ENCODE measurements at regions not wholly inside any gene's neighbourhood (a gene's known extent, or its start where the extent isn't known, plus 50 kb on each side); places are given as distances from the start of the nearest gene placed in this dataset.

DNA sequence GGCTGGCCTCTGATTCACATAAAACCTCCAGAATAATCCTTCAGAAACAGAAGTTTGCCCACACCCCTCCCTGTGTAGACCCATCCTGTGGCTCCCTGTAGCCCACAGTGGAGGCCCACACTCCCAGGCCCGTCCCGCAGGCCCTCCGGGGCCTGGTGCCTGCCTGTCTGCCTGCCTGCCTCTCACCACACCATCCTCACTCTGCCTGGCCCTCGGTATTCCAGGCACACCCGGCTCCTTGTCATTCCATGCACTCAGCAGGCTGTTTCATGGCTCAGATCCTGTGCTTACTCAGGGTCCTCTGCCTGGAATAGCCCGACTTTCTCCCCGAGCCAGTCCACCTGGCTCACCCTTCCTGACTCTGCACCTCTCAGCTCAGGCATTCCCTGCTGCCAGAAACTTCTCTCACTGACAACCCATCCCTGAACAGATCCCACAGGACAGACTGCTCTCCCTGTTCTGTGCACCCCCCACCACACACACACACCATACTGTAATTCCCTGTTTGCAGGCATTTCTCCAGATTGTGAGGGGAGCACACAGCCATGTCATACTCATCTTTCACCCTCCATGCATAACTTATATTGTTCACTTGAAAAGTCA, 498.0 kb upstream of the ZMIZ1 start:
- TF ChIP-seq, protein P1, sequence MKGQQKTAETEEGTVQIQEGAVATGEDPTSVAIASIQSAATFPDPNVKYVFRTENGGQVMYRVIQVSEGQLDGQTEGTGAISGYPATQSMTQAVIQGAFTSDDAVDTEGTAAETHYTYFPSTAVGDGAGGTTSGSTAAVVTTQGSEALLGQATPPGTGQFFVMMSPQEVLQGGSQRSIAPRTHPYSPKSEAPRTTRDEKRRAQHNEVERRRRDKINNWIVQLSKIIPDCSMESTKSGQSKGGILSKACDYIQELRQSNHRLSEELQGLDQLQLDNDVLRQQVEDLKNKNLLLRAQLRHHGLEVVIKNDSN (IDR thresholded peaks at IDR 0.05) = no peak
- no peak for TF ChIP-seq EGR1 (IDR thresholded peaks at IDR 0.05)
- no peak for TF ChIP-seq EP300 (IDR thresholded peaks at IDR 0.05; ENCODE audit: borderline replicate concordance)
- no peak for TF ChIP-seq NFIC (IDR thresholded peaks at IDR 0.05)
- no peak for TF ChIP-seq CEBPB (IDR thresholded peaks at IDR 0.05)
- TF ChIP-seq TCF12 (IDR thresholded peaks at IDR 0.05; ENCODE audit: low read depth) = no peak
- TF ChIP-seq FOXM1 (IDR thresholded peaks at IDR 0.05; ENCODE audit: borderline replicate concordance, low read depth) = no peak

DNA sequence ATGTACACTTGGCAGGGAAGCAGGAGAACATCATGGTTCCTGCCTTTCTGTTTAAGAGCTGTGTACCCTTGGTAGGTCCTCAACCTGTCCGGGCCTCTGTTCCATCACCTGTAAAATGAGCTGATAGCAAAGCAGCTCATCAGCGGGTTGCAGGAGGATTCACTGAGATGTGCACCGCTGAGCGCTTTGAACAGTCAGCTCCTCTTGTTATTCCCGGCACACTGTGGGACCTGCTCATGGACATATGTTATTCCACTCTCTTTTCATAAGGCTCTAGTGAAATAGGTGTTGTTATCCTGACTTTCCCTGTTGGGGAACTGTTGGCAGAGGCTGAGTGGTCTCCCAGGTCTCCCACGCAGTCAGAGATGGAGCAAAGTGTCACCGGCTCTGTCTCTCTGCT, 497.5 kb upstream of the ZMIZ1 start:
- TF ChIP-seq EP300 (IDR thresholded peaks at IDR 0.05; ENCODE audit: borderline replicate concordance) (no peak), TEAD4 (IDR thresholded peaks at IDR 0.05) (no peak), CREB1 (IDR thresholded peaks at IDR 0.05; ENCODE audit: low read depth) (no peak), CEBPB (IDR thresholded peaks at IDR 0.05) (no peak), EGR1 (IDR thresholded peaks at IDR 0.05) (no peak)
- TF ChIP-seq, protein P1 (IDR thresholded peaks at IDR 0.05) = no peak

DNA sequence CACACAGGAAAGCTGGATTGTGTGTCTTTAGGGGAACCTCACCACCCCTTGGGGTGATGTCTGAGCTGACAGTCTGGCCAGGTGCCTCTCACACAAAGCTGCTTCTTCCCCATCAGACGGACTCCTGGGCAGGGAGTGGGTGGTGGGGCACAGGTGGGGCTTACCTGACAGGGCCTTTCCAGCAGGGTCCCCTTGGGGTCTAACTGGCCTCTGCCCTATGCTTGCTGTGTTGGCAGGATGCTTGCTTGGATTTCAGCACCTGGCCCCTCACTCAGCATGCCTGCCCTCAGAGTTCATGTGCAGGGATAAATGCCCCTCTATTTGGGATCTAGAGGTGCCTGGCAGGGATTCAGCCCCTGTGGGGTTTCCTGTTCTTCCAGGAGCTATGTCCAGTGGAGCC, 496.9 kb upstream of the ZMIZ1 start:
- TF ChIP-seq CREB1 (IDR thresholded peaks at IDR 0.05; ENCODE audit: low read depth) = no peak
- no peak for TF ChIP-seq FOXM1 (IDR thresholded peaks at IDR 0.05; ENCODE audit: borderline replicate concordance, low read depth)
- TF ChIP-seq CEBPB (IDR thresholded peaks at IDR 0.05) = no peak
- TF ChIP-seq RAD21 (IDR thresholded peaks at IDR 0.05; ENCODE audit: low read depth) = no peak
- no peak for TF ChIP-seq TEAD4 (IDR thresholded peaks at IDR 0.05)

DNA sequence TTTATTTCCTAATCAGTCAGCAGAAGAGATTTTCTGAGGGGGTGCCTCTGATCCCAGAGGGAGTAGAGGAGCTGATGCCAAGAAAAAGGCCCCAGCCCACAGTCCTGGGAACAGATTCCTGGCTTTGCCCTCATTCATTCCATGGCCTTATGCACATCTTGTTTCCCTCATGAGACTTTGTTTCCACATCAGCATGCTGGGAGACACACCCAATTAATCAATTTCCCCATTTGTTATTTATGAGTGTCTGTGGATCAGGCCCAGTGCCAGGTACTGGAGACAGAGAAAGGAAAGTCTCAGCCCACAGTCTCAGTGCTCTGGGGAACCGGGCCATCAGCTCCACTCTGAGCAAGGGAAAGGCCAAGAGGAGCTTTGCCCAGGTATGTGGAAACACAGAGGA, 496.2 kb upstream of the ZMIZ1 start:
- no peak for TF ChIP-seq NFIC (IDR thresholded peaks at IDR 0.05)
- no peak for TF ChIP-seq FOXM1 (IDR thresholded peaks at IDR 0.05; ENCODE audit: borderline replicate concordance, low read depth)
- TF ChIP-seq ZBTB7A (IDR thresholded peaks at IDR 0.05; ENCODE audit: low read depth) = no peak
- TF ChIP-seq YY1 (IDR thresholded peaks at IDR 0.05; ENCODE audit: low read depth) = no peak
- TF ChIP-seq TEAD4 (IDR thresholded peaks at IDR 0.05) = no peak
- no peak for TF ChIP-seq CREB1 (IDR thresholded peaks at IDR 0.05; ENCODE audit: low read depth)
- TF ChIP-seq TAF1 (IDR thresholded peaks at IDR 0.05; ENCODE audit: low read depth) = no peak
- TF ChIP-seq, protein P1 (IDR thresholded peaks at IDR 0.05) = no peak
- TF ChIP-seq EGR1 (IDR thresholded peaks at IDR 0.05) = no peak
- no peak for TF ChIP-seq EP300 (IDR thresholded peaks at IDR 0.05; ENCODE audit: borderline replicate concordance)
- TF ChIP-seq, protein P2, sequence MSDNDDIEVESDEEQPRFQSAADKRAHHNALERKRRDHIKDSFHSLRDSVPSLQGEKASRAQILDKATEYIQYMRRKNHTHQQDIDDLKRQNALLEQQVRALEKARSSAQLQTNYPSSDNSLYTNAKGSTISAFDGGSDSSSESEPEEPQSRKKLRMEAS (IDR thresholded peaks at IDR 0.05) = no peak

DNA sequence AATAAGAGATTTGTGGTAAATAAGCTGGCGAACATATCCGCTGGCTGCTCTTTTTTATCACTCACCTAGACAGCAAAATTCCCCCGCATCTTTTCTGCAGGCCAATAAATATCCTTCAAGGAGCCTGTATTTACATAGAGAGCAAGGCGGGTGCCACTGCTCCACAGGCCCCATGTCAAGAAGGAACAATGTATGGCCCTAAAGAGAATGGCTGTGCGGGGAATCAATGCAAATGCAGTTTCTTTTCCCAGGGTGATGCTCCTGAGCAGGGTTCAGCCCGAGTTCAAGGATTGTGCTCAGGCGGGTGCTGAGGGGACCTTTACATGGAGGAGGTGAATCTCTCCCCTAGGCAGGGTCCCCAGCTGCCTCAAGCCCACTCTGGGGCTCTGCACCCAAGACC, 494.2 kb upstream of the ZMIZ1 start:
- no peak for TF ChIP-seq EP300 (IDR thresholded peaks at IDR 0.05; ENCODE audit: borderline replicate concordance)
- TF ChIP-seq, protein P1 (IDR thresholded peaks at IDR 0.05) = no peak
- no peak for TF ChIP-seq EGR1 (IDR thresholded peaks at IDR 0.05)
- TF ChIP-seq, protein P2 (IDR thresholded peaks at IDR 0.05) = no peak
- no peak for TF ChIP-seq NFIC (IDR thresholded peaks at IDR 0.05)
- no peak for TF ChIP-seq CEBPB (IDR thresholded peaks at IDR 0.05)
- TF ChIP-seq ZBTB7A (IDR thresholded peaks at IDR 0.05; ENCODE audit: low read depth) = no peak
- TF ChIP-seq, protein P3, sequence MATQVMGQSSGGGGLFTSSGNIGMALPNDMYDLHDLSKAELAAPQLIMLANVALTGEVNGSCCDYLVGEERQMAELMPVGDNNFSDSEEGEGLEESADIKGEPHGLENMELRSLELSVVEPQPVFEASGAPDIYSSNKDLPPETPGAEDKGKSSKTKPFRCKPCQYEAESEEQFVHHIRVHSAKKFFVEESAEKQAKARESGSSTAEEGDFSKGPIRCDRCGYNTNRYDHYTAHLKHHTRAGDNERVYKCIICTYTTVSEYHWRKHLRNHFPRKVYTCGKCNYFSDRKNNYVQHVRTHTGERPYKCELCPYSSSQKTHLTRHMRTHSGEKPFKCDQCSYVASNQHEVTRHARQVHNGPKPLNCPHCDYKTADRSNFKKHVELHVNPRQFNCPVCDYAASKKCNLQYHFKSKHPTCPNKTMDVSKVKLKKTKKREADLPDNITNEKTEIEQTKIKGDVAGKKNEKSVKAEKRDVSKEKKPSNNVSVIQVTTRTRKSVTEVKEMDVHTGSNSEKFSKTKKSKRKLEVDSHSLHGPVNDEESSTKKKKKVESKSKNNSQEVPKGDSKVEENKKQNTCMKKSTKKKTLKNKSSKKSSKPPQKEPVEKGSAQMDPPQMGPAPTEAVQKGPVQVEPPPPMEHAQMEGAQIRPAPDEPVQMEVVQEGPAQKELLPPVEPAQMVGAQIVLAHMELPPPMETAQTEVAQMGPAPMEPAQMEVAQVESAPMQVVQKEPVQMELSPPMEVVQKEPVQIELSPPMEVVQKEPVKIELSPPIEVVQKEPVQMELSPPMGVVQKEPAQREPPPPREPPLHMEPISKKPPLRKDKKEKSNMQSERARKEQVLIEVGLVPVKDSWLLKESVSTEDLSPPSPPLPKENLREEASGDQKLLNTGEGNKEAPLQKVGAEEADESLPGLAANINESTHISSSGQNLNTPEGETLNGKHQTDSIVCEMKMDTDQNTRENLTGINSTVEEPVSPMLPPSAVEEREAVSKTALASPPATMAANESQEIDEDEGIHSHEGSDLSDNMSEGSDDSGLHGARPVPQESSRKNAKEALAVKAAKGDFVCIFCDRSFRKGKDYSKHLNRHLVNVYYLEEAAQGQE (IDR thresholded peaks at IDR 0.05; ENCODE audit: low read depth) = no peak
- no peak for TF ChIP-seq TAF1 (IDR thresholded peaks at IDR 0.05; ENCODE audit: low read depth)
- TF ChIP-seq YY1 (IDR thresholded peaks at IDR 0.05; ENCODE audit: low read depth) = no peak
- no peak for TF ChIP-seq TEAD4 (IDR thresholded peaks at IDR 0.05)
- TF ChIP-seq TCF12 (IDR thresholded peaks at IDR 0.05; ENCODE audit: low read depth) = no peak
- TF ChIP-seq FOXM1 (IDR thresholded peaks at IDR 0.05; ENCODE audit: borderline replicate concordance, low read depth) = no peak

DNA sequence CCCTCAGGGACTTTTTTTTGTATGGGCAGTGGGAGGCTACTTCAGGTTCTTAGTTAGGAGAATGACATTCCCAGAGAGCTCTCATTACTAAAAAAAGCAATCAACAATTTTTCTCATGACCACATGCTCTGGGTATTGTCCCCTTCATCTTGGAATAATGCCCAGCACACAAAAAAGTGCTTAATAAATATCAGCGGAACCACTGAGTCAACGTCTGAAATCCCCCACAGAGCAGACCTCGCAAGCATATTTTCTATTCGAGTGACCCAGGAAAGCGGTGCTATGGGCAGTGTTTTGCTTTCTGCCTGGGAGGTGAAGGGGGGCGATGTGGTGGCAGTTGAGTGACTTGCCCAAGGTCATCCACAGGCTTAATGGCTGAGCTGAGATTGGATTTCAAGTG, 493.4 kb upstream of the ZMIZ1 start:
- TF ChIP-seq EP300 (IDR thresholded peaks at IDR 0.05; ENCODE audit: borderline replicate concordance) = peak; percentile 28; the same call in 1 of the 2 replicates
- TF ChIP-seq NFIC (IDR thresholded peaks at IDR 0.05) = no peak; the same call in 1 of the 2 replicates

DNA sequence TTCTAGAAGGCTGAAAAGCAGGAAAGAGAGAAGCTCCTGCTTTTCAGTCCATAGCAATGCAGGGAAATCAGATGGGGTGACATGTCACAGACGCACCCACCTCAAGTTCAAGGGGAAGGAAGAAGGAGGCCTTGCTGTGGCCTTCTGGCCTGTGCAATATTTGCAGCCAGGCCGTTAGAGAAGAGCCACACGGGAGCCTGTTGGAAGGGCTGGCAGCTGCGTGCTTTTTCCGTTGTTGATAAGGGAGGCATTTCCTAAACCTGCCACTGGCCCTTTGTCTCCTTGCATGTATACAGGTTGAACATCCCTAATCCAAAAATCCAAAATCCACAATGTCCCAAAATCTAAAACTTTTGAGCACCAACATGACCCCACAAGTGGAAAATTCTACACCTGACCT, 492.5 kb upstream of the ZMIZ1 start:
- TF ChIP-seq RAD21 (IDR thresholded peaks at IDR 0.05; ENCODE audit: low read depth) (no peak), TAF1 (IDR thresholded peaks at IDR 0.05; ENCODE audit: low read depth) (no peak), CEBPB (IDR thresholded peaks at IDR 0.05) (no peak), ZBTB7A (IDR thresholded peaks at IDR 0.05; ENCODE audit: low read depth) (no peak), TEAD4 (IDR thresholded peaks at IDR 0.05) (no peak), CREB1 (IDR thresholded peaks at IDR 0.05; ENCODE audit: low read depth) (no peak), EP300 (IDR thresholded peaks at IDR 0.05; ENCODE audit: borderline replicate concordance) (no peak), NFIC (IDR thresholded peaks at IDR 0.05) (no peak)
- TF ChIP-seq, protein P1 (IDR thresholded peaks at IDR 0.05) = no peak

Measured in Ishikawa (cell line).